T-cell (primary cell): ENCODE measurements at regions not wholly inside any gene's neighbourhood (a gene's known extent, or its start where the extent isn't known, plus 50 kb on each side); places are given as distances from the start of the nearest gene placed in this dataset.

Source experiments
- ATAC-seq, 4 experiments: fragments of 200-7000 bp in 3 of 4; fragments of 150-1000 bp in 1 of 4; cut with Tn5 transposase; replicated peaks in 1 of 4; 1 replicate in 3 of 4; 2 replicates in 1 of 4; pipeline ENCODE4 v1.10.0; 2021; ENCODE audit warnings: moderate library complexity in 3 of 4, mild to moderate bottlenecking in 2 of 4, moderate number of reproducible peaks in 1 of 4
- CTCF ChIA-PET, 2 donors: fragments of 300-600 bp; sonication (Branson Sonifier 250); formaldehyde crosslinking; loops; one replicate each; lab custom pipeline; 2022; ENCODE audit warnings: antibody characterized with exemption in 2 of 2; lab: Charles Lee
- POLR2A ChIA-PET, 2 donors: fragments of 300-600 bp; sonication (Branson Sonifier 250); formaldehyde crosslinking; loops; one replicate each; lab custom pipeline; 2022; ENCODE audit warnings: antibody characterized with exemption in 2 of 2; lab: Charles Lee
- DNase-seq, 35 experiments: peaks; one replicate each; pipeline versions ENCODE4 v3.0.0 to v3.0.0-alpha.2; 2013 to 2023
- H3K27ac ChIP-seq: one replicate; pipeline ENCODE4 v1.5.1; 2013; ENCODE audit warnings: low read length
- H3K27me3 ChIP-seq, 2 experiments: replicated peaks in 1 of 2; 1 replicate in 1 of 2; 2 replicates in 1 of 2; pipeline versions ENCODE4 v1.6.1 to v1.7.0; 2013; ENCODE audit warnings: low read length in 1 of 2, mixed read lengths in 1 of 2; ENCODE audit not compliant: control insufficient read depth in 2 of 2, insufficient read depth in 2 of 2; ENCODE audit errors: extremely low read depth in 1 of 2
- H3K36me3 ChIP-seq, 2 donors: 1 replicate in 1 of 2; 2 replicates in 1 of 2; pipeline versions ENCODE4 v1.6.1 to v1.7.0; 2013; ENCODE audit warnings: low read length in 1 of 2; ENCODE audit not compliant: control insufficient read depth in 2 of 2, insufficient read depth in 1 of 2; ENCODE audit errors: extremely low read depth in 1 of 2
- H3K4me1 ChIP-seq, 2 experiments: 1 replicate in 1 of 2; 2 replicates in 1 of 2; pipeline versions ENCODE4 v1.6.1 to v1.7.0; 2013; ENCODE audit warnings: low read length in 2 of 2, mixed read lengths in 1 of 2; ENCODE audit not compliant: insufficient read depth in 2 of 2, control insufficient read depth in 1 of 2; ENCODE audit errors: extremely low read depth in 1 of 2
- H3K4me3 ChIP-seq, 2 donors: 1 replicate in 1 of 2; 2 replicates in 1 of 2; pipeline versions ENCODE4 v1.5.1 to v1.7.0; 2013; ENCODE audit warnings: mild to moderate bottlenecking in 2 of 2, low read length in 1 of 2, moderate library complexity in 1 of 2; ENCODE audit not compliant: control insufficient read depth in 1 of 2; ENCODE audit errors: extremely low read depth in 1 of 2
- H3K9me3 ChIP-seq: 2 replicates; pipeline ENCODE4 v1.7.0; 2013
- H3K27ac Mint-ChIP-seq, 2 donors: one replicate each; pipeline ENCODE4 v1.8.0; 2020 to 2021; ENCODE audit warnings: mild to moderate bottlenecking in 2 of 2, mixed read lengths in 2 of 2
- H3K27me3 Mint-ChIP-seq, 2 donors: one replicate each; pipeline ENCODE4 v1.8.0; 2021 to 2022; ENCODE audit warnings: mixed read lengths in 2 of 2
- H3K36me3 Mint-ChIP-seq: one replicate; pipeline ENCODE4 v1.8.0; 2021; ENCODE audit warnings: mixed read lengths
- H3K4me1 Mint-ChIP-seq, 3 donors: one replicate each; pipeline ENCODE4 v1.8.0; 2020 to 2022; ENCODE audit warnings: mixed read lengths in 3 of 3, mild to moderate bottlenecking in 1 of 3
- H3K4me3 Mint-ChIP-seq, 3 donors: one replicate each; pipeline ENCODE4 v1.8.0; 2020 to 2022; ENCODE audit warnings: mild to moderate bottlenecking in 3 of 3, mixed read lengths in 3 of 3, moderate library complexity in 3 of 3
- H3K9me3 Mint-ChIP-seq, 3 donors: one replicate each; pipeline ENCODE4 v1.8.0; 2020 to 2022; ENCODE audit warnings: mixed read lengths in 3 of 3
- WGBS: methylation state at CpG from one replicate; pipeline ENCODE4 v1.1.5; 2013; ENCODE audit warnings: missing lambda C conversion rate; ENCODE audit not compliant: insufficient coverage; 5-methylcytosine and 5-hydroxymethylcytosine counted together

DNA sequence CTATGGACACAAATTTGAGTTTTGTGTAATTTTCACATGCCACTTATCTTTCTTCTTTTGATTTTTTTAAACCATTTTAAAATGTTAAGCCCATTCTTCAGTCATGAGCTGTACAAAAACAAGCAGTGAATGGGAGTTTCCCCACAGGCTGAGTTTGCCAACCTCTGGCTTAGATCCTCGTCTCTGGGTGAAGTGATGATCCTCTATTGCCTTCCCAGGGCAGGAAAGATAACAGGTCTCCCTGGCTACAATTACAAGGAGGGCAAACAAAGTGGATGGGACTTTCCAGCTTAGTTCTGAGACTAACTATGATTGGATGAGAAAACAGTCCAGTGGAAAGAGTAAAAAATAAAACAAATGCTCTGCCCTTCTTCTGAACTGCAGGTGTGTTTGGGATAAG, 203.7 kb downstream of the SPTSSA start:
- H3K27me3 Mint-ChIP-seq: peaks cover 7 to 21% of the 10 kb centered on the region in 2 donors
- DNase-seq: no peak
- Histone ChIP-seq H3K27ac (no peak overlapping the region), H3K9me3 (no peaks in the 10 kb centered on the region), H3K27me3 (no peaks in the 10 kb centered on the region), H3K4me3 (no peak overlapping the region), H3K4me1 (no peaks in the 10 kb centered on the region), H3K36me3 (no peaks in the 10 kb centered on the region)
- H3K4me3 Mint-ChIP-seq: no peak overlapping the region
- CTCF ChIA-PET: no interaction called here
- H3K27ac Mint-ChIP-seq: no peak overlapping the region
- no peaks in the 10 kb centered on the region for H3K36me3 Mint-ChIP-seq
- WGBS: 14% methylated on average over 1 of the region's 1 CpG
- POLR2A ChIA-PET: no interaction called here
- no peaks in the 10 kb centered on the region for H3K9me3 Mint-ChIP-seq
- ATAC-seq: no peak
- no peaks in the 10 kb centered on the region for H3K4me1 Mint-ChIP-seq

DNA sequence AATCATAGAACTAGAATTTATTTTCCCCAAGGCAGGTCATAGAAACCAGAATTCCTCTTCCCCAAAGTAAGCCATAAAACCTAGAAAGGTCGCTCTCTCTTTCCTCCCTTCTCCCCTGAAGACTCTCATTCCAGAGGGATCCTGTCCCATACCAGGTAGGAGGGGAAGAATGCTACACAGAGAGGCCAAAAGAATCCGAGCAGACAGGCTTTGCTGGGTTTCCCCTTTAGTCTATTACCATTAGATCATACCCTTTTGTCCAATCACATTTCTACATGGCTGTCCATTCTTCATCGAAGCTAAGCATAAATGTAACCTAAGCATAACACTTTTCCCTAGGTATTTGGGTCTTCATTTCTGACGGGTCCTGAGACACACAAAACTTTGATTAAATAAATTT, 204.5 kb downstream of the SPTSSA start:
- Histone ChIP-seq H3K27ac (no peak overlapping the region), H3K4me3 (no peak overlapping the region), H3K4me1 (no peaks in the 10 kb centered on the region), H3K27me3 (no peaks in the 10 kb centered on the region), H3K9me3 (no peaks in the 10 kb centered on the region), H3K36me3 (no peaks in the 10 kb centered on the region)
- Mint-ChIP-seq H3K27me3 (peaks cover 7 to 17% of the 10 kb centered on the region in 2 donors), H3K4me1 (no peaks in the 10 kb centered on the region), H3K9me3 (no peaks in the 10 kb centered on the region), H3K36me3 (no peaks in the 10 kb centered on the region), H3K27ac (no peak overlapping the region), H3K4me3 (no peak overlapping the region)
- no peak for DNase-seq
- ChIA-PET POLR2A (no interaction called here), CTCF (no interaction called here)
- no peak for ATAC-seq
- WGBS: no CpG with 5 or more reads among the region's 4 CpGs

GRCh38 chr14:34256223-34256622, 205.8 kb downstream of the SPTSSA start:
- ATAC-seq: no peak
- no peaks in the 10 kb centered on the region for H3K4me1 ChIP-seq
- H3K27me3 Mint-ChIP-seq: peaks cover 6 to 12% of the 10 kb centered on the region in 2 donors
- no peak overlapping the region for H3K4me3 Mint-ChIP-seq
- H3K9me3 Mint-ChIP-seq: no peaks in the 10 kb centered on the region
- no peaks in the 10 kb centered on the region for H3K36me3 Mint-ChIP-seq
- H3K27me3 ChIP-seq: no peaks in the 10 kb centered on the region
- no peaks in the 10 kb centered on the region for H3K36me3 ChIP-seq
- no peaks in the 10 kb centered on the region for H3K4me1 Mint-ChIP-seq
- ChIA-PET CTCF (no interaction called here), POLR2A (no interaction called here)
- no peak overlapping the region for H3K27ac Mint-ChIP-seq
- no peak overlapping the region for H3K27ac ChIP-seq
- H3K9me3 ChIP-seq: no peaks in the 10 kb centered on the region
- H3K4me3 ChIP-seq: no peak overlapping the region
- no CpG with 5 or more reads among the region's 1 CpG for WGBS
- no peak for DNase-seq

DNA sequence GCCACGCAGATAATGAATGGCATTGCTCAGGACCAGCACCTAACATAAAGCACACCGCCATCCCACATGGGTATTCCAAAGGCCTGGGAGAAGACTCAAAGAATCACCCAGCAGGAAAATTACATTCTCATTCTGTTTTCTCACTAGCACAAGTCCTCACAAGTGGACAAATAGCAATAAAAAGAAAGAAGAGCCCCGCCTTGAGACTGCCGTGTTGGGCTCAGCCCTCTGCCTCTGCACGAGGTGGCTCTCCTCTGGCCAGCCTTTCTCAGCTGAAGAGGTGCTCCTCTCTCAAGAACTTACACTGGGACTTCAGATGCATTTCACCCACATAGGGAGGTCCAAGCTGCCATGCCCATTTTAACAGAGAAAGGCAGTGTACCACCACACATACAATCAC, 207.5 kb downstream of the SPTSSA start:
- Histone ChIP-seq H3K9me3 (no peaks in the 10 kb centered on the region), H3K27me3 (no peaks in the 10 kb centered on the region), H3K4me1 (no peaks in the 10 kb centered on the region), H3K27ac (no peak overlapping the region), H3K4me3 (no peak overlapping the region), H3K36me3 (no peaks in the 10 kb centered on the region)
- ATAC-seq (no peak), DNase-seq (no peak)
- Mint-ChIP-seq H3K27ac (no peak overlapping the region), H3K9me3 (no peaks in the 10 kb centered on the region), H3K4me1 (no peaks in the 10 kb centered on the region), H3K27me3 (peaks cover 1 to 6% of the 10 kb centered on the region in 2 donors), H3K4me3 (no peak overlapping the region), H3K36me3 (no peaks in the 10 kb centered on the region)
- CTCF ChIA-PET: no interaction called here
- WGBS: 94% methylated on average over 3 of the region's 5 CpGs
- POLR2A ChIA-PET: no interaction called here

DNA sequence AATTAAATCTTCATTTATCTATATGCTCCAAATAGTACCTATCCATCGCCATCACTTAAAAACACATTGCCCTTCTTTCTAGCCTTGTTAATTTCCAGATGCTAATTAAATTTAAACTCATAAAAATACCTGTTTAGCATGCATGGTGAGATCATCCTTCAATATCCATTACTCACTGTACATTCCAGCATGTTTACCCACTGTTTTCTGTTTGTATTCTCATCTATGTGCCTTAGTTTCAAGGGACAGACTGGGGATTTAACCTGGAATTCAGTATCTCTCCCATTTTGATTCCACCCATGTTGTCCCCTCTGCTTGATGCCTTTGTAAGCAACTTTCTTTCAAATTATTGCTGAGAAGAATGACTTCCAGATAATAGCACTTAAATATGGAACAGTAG, 208.0 kb downstream of the SPTSSA start:
- CTCF ChIA-PET: no interaction called here
- peaks cover 1 to 5% of the 10 kb centered on the region in 2 donors for H3K27me3 Mint-ChIP-seq
- H3K27ac ChIP-seq: no peak overlapping the region
- no peak overlapping the region for H3K27ac Mint-ChIP-seq
- no peaks in the 10 kb centered on the region for H3K4me1 ChIP-seq
- WGBS: no CpG with 5 or more reads among the region's 1 CpG
- H3K9me3 ChIP-seq: no peaks in the 10 kb centered on the region
- POLR2A ChIA-PET: no interaction called here
- DNase-seq: no peak
- H3K9me3 Mint-ChIP-seq: no peaks in the 10 kb centered on the region
- H3K4me3 Mint-ChIP-seq: no peak overlapping the region
- H3K4me1 Mint-ChIP-seq: no peaks in the 10 kb centered on the region
- H3K27me3 ChIP-seq: no peaks in the 10 kb centered on the region
- H3K4me3 ChIP-seq: no peak overlapping the region
- no peaks in the 10 kb centered on the region for H3K36me3 Mint-ChIP-seq
- ATAC-seq: no peak
- H3K36me3 ChIP-seq: no peaks in the 10 kb centered on the region

GRCh38 chr14:34252227-34252626, 209.8 kb downstream of the SPTSSA start:
- 68% methylated on average over 2 of the region's 2 CpGs for WGBS
- DNase-seq (no peak), ATAC-seq (no peak)
- H3K27me3 Mint-ChIP-seq: peaks cover 1 to 2% of the 10 kb centered on the region in 2 donors
- H3K36me3 Mint-ChIP-seq: no peaks in the 10 kb centered on the region
- no peaks in the 10 kb centered on the region for H3K4me1 ChIP-seq
- H3K4me3 Mint-ChIP-seq: no peak overlapping the region
- no peaks in the 10 kb centered on the region for H3K4me1 Mint-ChIP-seq
- H3K36me3 ChIP-seq: no peaks in the 10 kb centered on the region
- H3K9me3 Mint-ChIP-seq: no peaks in the 10 kb centered on the region
- POLR2A ChIA-PET: no interaction called here
- no peak overlapping the region for H3K4me3 ChIP-seq
- H3K27ac Mint-ChIP-seq: no peak overlapping the region
- peaks cover 0 to 3% of the 10 kb centered on the region in 2 experiments for H3K27me3 ChIP-seq
- no peaks in the 10 kb centered on the region for H3K9me3 ChIP-seq
- CTCF ChIA-PET: no interaction called here
- no peak overlapping the region for H3K27ac ChIP-seq

- peaks cover 0 to 1% of the 10 kb centered on the region in 2 donors for H3K27me3 Mint-ChIP-seq
- peaks cover 0 to 3% of the 10 kb centered on the region in 2 experiments for H3K27me3 ChIP-seq
- no peaks in the 10 kb centered on the region for H3K36me3 Mint-ChIP-seq
- ATAC-seq (no peak), DNase-seq (no peak)
- no peaks in the 10 kb centered on the region for H3K9me3 Mint-ChIP-seq
- CTCF ChIA-PET: no interaction called here
- WGBS: 71% methylated on average over 1 of the region's 6 CpGs
- H3K4me3 Mint-ChIP-seq: no peak overlapping the region
- no peaks in the 10 kb centered on the region for H3K36me3 ChIP-seq
- no peak overlapping the region for H3K27ac ChIP-seq
- H3K9me3 ChIP-seq: no peaks in the 10 kb centered on the region
- no peak overlapping the region for H3K4me3 ChIP-seq
- H3K4me1 Mint-ChIP-seq: no peaks in the 10 kb centered on the region
- H3K27ac Mint-ChIP-seq: no peak overlapping the region
- POLR2A ChIA-PET: interaction anchor here in 1 of 2 donors (0.7 kb wide), 1 partner anchor 9 kb away, joined by 6 read pairs; no protein-coding TSS in a partner anchor
- no peaks in the 10 kb centered on the region for H3K4me1 ChIP-seq
Measured at GRCh38 chr14:34251662-34252061, 210.4 kb downstream of the SPTSSA start.
